Mammary epithelial cell (primary cell): ENCODE measurements at regions not wholly inside any gene's neighbourhood (a gene's known extent, or its start where the extent isn't known, plus 50 kb on each side); places are given as distances from the start of the nearest gene placed in this dataset.

ENCODE experiments used
- EZH2 ChIP-seq: IDR thresholded peaks from 2 replicates; pipeline ENCODE4 v1.6.1; 2012; ENCODE audit warnings: low read length, inconsistent platforms, borderline replicate concordance
- TF ChIP-seq, protein P1 (sequence below), 2 donors: IDR thresholded peaks in 1 of 2; conservative IDR thresholded peaks in 1 of 2; 2 replicates each; pipeline ENCODE4 v1.5.1; 2011 to 2012; ENCODE audit warnings: inconsistent platforms in 2 of 2, low read length in 2 of 2, mild to moderate bottlenecking in 2 of 2, control low read depth in 1 of 2, low read depth in 1 of 2; ENCODE audit not compliant: insufficient read depth in 1 of 2; ENCODE audit errors: extremely low read depth in 1 of 2

DNA sequence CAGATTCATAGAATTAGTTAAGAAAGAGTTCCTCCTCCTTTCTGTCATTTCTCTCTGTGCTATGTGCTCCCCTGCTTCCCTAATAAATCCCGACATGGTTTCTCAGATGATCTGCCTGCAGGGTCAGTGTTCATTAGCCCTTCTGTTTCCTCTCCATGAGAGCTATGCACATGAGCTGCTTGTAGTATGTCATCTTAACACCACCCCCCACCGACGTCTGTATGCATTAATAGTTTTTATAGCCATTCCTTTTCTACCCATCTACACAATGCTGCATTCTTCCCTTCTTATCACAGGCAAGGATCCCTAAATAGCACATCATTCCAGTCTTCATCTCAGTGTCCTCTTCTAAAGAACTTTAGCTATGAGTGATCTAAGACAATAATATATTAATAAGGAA is 809.1 kb downstream of the ANKRD7 start:
- TF ChIP-seq, protein P1, sequence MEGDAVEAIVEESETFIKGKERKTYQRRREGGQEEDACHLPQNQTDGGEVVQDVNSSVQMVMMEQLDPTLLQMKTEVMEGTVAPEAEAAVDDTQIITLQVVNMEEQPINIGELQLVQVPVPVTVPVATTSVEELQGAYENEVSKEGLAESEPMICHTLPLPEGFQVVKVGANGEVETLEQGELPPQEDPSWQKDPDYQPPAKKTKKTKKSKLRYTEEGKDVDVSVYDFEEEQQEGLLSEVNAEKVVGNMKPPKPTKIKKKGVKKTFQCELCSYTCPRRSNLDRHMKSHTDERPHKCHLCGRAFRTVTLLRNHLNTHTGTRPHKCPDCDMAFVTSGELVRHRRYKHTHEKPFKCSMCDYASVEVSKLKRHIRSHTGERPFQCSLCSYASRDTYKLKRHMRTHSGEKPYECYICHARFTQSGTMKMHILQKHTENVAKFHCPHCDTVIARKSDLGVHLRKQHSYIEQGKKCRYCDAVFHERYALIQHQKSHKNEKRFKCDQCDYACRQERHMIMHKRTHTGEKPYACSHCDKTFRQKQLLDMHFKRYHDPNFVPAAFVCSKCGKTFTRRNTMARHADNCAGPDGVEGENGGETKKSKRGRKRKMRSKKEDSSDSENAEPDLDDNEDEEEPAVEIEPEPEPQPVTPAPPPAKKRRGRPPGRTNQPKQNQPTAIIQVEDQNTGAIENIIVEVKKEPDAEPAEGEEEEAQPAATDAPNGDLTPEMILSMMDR (conservative IDR thresholded peaks at IDR 0.05 in 1 of 2, IDR thresholded peaks at IDR 0.05 in 1 of 2; ENCODE audit: extremely low read depth in 1 of 2, insufficient read depth in 1 of 2, low read depth in 1 of 2, low read length in 2 of 2): no peak
- no peak for TF ChIP-seq EZH2
